ENCODE measurements at regions not wholly inside any gene's neighbourhood (a gene's known extent, or its start where the extent isn't known, plus 50 kb on each side); places are given as distances from the start of the nearest gene placed in this dataset.

DNA sequence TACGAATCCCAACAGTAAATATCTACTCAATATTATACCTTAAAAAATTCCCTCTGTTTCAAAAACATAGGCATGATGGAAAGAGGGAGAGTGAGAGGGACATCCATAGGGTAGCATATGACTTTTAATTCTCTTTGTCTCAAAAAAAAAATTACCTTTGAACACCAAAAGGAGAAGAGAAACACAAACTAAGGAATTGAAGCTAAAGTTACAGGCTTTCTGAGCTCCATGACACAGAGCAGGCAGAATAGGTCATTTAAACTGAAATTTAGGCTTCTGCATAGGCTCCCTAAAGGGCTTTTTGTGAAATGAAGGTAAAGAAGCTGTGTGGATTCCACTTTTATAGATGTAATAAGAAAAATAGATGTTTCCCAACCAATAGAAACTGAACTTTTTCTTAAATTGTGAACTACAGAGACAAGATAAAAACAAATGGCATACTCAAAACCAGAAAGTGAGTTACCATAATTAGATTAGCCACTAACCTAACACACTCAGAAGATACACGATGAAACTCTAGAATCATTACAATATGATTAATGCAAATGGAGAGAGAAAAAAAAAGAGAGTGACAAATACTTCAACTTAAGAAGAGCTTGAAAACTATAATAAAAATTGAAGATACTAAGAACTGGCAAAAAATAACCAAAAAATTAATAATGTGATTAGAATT is 584.6 kb downstream of the GABRG1 start:
- TF ChIP-seq, protein P1, sequence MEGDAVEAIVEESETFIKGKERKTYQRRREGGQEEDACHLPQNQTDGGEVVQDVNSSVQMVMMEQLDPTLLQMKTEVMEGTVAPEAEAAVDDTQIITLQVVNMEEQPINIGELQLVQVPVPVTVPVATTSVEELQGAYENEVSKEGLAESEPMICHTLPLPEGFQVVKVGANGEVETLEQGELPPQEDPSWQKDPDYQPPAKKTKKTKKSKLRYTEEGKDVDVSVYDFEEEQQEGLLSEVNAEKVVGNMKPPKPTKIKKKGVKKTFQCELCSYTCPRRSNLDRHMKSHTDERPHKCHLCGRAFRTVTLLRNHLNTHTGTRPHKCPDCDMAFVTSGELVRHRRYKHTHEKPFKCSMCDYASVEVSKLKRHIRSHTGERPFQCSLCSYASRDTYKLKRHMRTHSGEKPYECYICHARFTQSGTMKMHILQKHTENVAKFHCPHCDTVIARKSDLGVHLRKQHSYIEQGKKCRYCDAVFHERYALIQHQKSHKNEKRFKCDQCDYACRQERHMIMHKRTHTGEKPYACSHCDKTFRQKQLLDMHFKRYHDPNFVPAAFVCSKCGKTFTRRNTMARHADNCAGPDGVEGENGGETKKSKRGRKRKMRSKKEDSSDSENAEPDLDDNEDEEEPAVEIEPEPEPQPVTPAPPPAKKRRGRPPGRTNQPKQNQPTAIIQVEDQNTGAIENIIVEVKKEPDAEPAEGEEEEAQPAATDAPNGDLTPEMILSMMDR (IDR thresholded peaks at IDR 0.05; ENCODE audit: insufficient read depth, low read length) = no peak
- no peak for TF ChIP-seq POLR2AphosphoS5 (IDR thresholded peaks at IDR 0.05; ENCODE audit: low read depth)
